WERI-Rb-1 (cell line): ENCODE measurements at regions not wholly inside any gene's neighbourhood (a gene's known extent, or its start where the extent isn't known, plus 50 kb on each side); places are given as distances from the start of the nearest gene placed in this dataset.

ENCODE experiments used
- DNase-seq: peaks from one replicate; pipeline ENCODE4 v3.0.0-alpha.2; 2020
- H3K27ac ChIP-seq: fragments of 250-450 bp; sonication (Bioruptor Pico); 2 replicates; pipeline ENCODE4 v1.5.1; 2020; ENCODE audit warnings: mild to moderate bottlenecking, moderate library complexity
- H3K27me3 ChIP-seq: fragments of 250-450 bp; sonication (Bioruptor Pico); 2 replicates; pipeline ENCODE4 v1.5.1; 2021; ENCODE audit warnings: mild to moderate bottlenecking, low read depth, moderate library complexity; ENCODE audit not compliant: insufficient read depth, severe bottlenecking
- H3K36me3 ChIP-seq: fragments of 250-450 bp; sonication (Bioruptor Pico); 2 replicates; pipeline ENCODE4 v1.5.1; 2020; ENCODE audit warnings: mild to moderate bottlenecking, moderate library complexity
- H3K4me3 ChIP-seq: 2 replicates; pipeline ENCODE4 v1.5.1; 2011; ENCODE audit warnings: low read depth, mild to moderate bottlenecking, control low read depth, low read length
- H3K9me3 ChIP-seq: fragments of 250-450 bp; sonication (Bioruptor Pico); 2 replicates; pipeline ENCODE4 v1.5.1; 2021; ENCODE audit warnings: mild to moderate bottlenecking, moderate library complexity; ENCODE audit not compliant: severe bottlenecking
- CTCF ChIP-seq: IDR thresholded peaks from 2 replicates; pipeline ENCODE4 v1.5.1; 2011; ENCODE audit warnings: low read depth, mild to moderate bottlenecking, control low read depth, inconsistent platforms, low read length

GRCh38 chr3:22111226-22111625 lies 360.2 kb upstream of the ZNF385D start:
- Histone ChIP-seq H3K4me3 (no peak overlapping the region), H3K27me3 (no peaks in the 10 kb centered on the region), H3K9me3 (no peaks in the 10 kb centered on the region), H3K36me3 (no peaks in the 10 kb centered on the region), H3K27ac (no peak overlapping the region)
- no peak for DNase-seq
- TF ChIP-seq CTCF, result no peak

- DNase-seq, result no peak
- TF ChIP-seq CTCF, result no peak
- Histone ChIP-seq H3K36me3 (no peaks in the 10 kb centered on the region), H3K27me3 (no peaks in the 10 kb centered on the region), H3K9me3 (no peaks in the 10 kb centered on the region), H3K4me3 (no peak overlapping the region), H3K27ac (no peak overlapping the region)
Observed at GRCh38 chr3:22113453-22113852, 362.4 kb upstream of the ZNF385D start.

GRCh38 chr3:22115581-22115980 lies 364.6 kb upstream of the ZNF385D start:
- Histone ChIP-seq H3K27me3 (no peaks in the 10 kb centered on the region), H3K4me3 (no peak overlapping the region), H3K27ac (no peak overlapping the region), H3K36me3 (no peaks in the 10 kb centered on the region), H3K9me3 (no peaks in the 10 kb centered on the region)
- no peak for TF ChIP-seq CTCF
- DNase-seq, result no peak

GRCh38 chr3:22117091-22117490 lies 366.1 kb upstream of the ZNF385D start:
- H3K9me3 ChIP-seq, result no peaks in the 10 kb centered on the region
- DNase-seq, result no peak
- H3K36me3 ChIP-seq, result no peaks in the 10 kb centered on the region
- no peak overlapping the region for H3K27ac ChIP-seq
- H3K27me3 ChIP-seq, result no peaks in the 10 kb centered on the region
- no peak overlapping the region for H3K4me3 ChIP-seq
- TF ChIP-seq CTCF, result no peak

GRCh38 chr3:22117751-22118346 lies 366.8 kb upstream of the ZNF385D start:
- Histone ChIP-seq H3K9me3 (no peaks in the 10 kb centered on the region), H3K27me3 (no peaks in the 10 kb centered on the region), H3K4me3 (no peak overlapping the region), H3K36me3 (no peaks in the 10 kb centered on the region), H3K27ac (no peak overlapping the region)
- DNase-seq, result no peak
- TF ChIP-seq CTCF, result no peak

- H3K4me3 ChIP-seq, result no peak overlapping the region
- H3K36me3 ChIP-seq, result no peaks in the 10 kb centered on the region
- DNase-seq, result no peak
- TF ChIP-seq CTCF, result no peak
- no peak overlapping the region for H3K27ac ChIP-seq
- H3K9me3 ChIP-seq, result no peaks in the 10 kb centered on the region
- H3K27me3 ChIP-seq, result no peaks in the 10 kb centered on the region
Observed at GRCh38 chr3:22118542-22118941, 367.5 kb upstream of the ZNF385D start.
